GOT3 (cell line): ENCODE measurements at regions not wholly inside any gene's neighbourhood (a gene's known extent, or its start where the extent isn't known, plus 50 kb on each side); places are given as distances from the start of the nearest gene placed in this dataset.
A peak's percentile ranks its signal among the peaks of the same experiment; 100 is the strongest.

Experiments used
- DNase-seq: peaks from one replicate; lab custom pipeline; 2025; ENCODE audit warnings: mixed read lengths; lab: John Stamatoyannopoulos, UW

GRCh38 chr2:176612036-176612435 lies 342.8 kb downstream of the MTX2 start:
- no peak for DNase-seq

GRCh38 chr2:176612736-176613135 lies 343.5 kb downstream of the MTX2 start:
- no peak for DNase-seq

GRCh38 chr2:176613323-176613987 lies 344.2 kb downstream of the MTX2 start:
- DNase-seq = no peak

- no peak for DNase-seq
These were observed 344.8 kb downstream of the MTX2 start for GRCh38 chr2:176614049-176614448.

GRCh38 chr2:176614930-176615329 lies 345.7 kb downstream of the MTX2 start:
- DNase-seq = no peak

GRCh38 chr2:176619504-176619903 lies 350.3 kb downstream of the MTX2 start:
- no peak for DNase-seq

GRCh38 chr2:176621350-176621749 lies 352.1 kb downstream of the MTX2 start:
- DNase-seq = no peak

GRCh38 chr2:176622792-176623191 lies 353.6 kb downstream of the MTX2 start:
- no peak for DNase-seq

- no peak for DNase-seq
These were observed 357.6 kb downstream of the MTX2 start for GRCh38 chr2:176626796-176627195.

GRCh38 chr2:176628438-176628837 lies 359.2 kb downstream of the MTX2 start:
- no peak for DNase-seq

GRCh38 chr2:176633754-176634153 lies 364.5 kb downstream of the MTX2 start:
- DNase-seq = no peak

- DNase-seq = no peak
These were observed 367.2 kb downstream of the MTX2 start for GRCh38 chr2:176636401-176636800.

- no peak for DNase-seq
These were observed 367.9 kb downstream of the MTX2 start for GRCh38 chr2:176637142-176637485.

- DNase-seq = peak; percentile 12
These were observed 368.4 kb downstream of the MTX2 start for GRCh38 chr2:176637486-176638166.

- DNase-seq = peak; percentile 30
These were observed 369.1 kb downstream of the MTX2 start for GRCh38 chr2:176638167-176639015.

- no peak for DNase-seq
These were observed 369.7 kb downstream of the MTX2 start for GRCh38 chr2:176639016-176639343.

- no peak for DNase-seq
These were observed 370.4 kb downstream of the MTX2 start for GRCh38 chr2:176639671-176640070.

- no peak for DNase-seq
These were observed 372.2 kb downstream of the MTX2 start for GRCh38 chr2:176641436-176641835.

- DNase-seq = no peak
These were observed 372.8 kb downstream of the MTX2 start for GRCh38 chr2:176642074-176642473.

GRCh38 chr2:176643646-176644045 lies 374.4 kb downstream of the MTX2 start:
- DNase-seq = no peak

- no peak for DNase-seq
These were observed 376.3 kb downstream of the MTX2 start for GRCh38 chr2:176645494-176645893.

- no peak for DNase-seq
These were observed 376.9 kb downstream of the MTX2 start for GRCh38 chr2:176646033-176646615.
